ENCODE measurements at regions not wholly inside any gene's neighbourhood (a gene's known extent, or its start where the extent isn't known, plus 50 kb on each side); places are given as distances from the start of the nearest gene placed in this dataset.

DNA sequence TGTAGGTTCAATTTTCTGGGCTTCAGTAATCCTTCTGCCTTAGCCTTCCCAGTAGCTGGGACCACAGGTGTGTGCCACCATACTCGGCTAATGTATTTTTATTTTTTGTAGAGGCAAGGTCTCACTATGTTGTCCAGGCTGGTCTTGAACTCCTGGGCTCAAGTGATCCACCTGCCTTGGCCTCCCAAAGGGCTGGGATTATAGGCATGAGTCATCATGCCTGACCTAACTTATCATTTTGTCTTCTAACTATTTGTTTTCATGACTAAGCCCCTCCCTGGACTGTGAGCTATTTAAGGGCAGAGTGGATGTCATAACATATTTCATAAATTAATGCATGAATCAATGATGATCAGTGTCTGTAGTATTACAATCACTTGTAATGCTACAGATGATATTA is 56.1 kb upstream of the PIAS1 start:
- CTCF ChIA-PET: no interaction called here

DNA sequence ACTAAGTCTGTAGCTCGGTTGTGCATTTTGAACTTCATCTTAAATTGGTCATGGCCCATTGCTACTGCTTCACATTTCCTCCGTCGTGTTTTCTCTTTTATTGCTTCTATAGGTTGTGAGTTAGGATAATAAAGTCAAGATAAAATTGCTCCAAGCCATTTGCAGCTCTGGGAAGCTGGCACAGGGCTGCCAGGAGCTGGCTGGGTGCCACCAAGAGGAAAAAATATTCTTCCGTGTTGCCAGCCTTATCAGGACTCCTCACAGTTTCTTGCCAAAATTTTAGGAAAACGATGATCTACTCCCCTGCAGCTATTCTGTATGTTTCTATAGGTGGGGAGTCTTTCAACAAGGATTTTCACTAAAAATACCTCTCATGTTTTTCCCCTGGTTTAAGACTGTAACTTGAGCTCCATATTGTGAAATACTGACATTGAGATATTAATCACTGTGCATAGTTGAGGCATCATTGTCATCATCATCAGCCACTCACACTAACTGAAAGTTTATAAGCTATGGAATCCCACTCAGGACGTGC is 55.4 kb upstream of the PIAS1 start:
- Mint-ChIP-seq H3K4me1 (peaks cover 10% of the 10 kb centered on the region), H3K9me3 (no peaks in the 10 kb centered on the region; the same call in 1 of the 2 replicates), H3K36me3 (no peaks in the 10 kb centered on the region), H3K4me3 (no peak overlapping the region), H3K27ac (no peak overlapping the region), H3K27me3 (ENCODE audit: low read depth) (peaks cover 2% of the 10 kb centered on the region)
- ChIA-PET CTCF (no interaction called here), POLR2A (no interaction called here)
- TF ChIP-seq PRRX2 (CRISPR knock-in tag; IDR thresholded peaks at IDR 0.05) (no peak), ETV6 (CRISPR knock-in tag; IDR thresholded peaks at IDR 0.05) (no peak), ZNF423 (CRISPR knock-in tag; IDR thresholded peaks at IDR 0.05) (no peak), CBFB (CRISPR knock-in tag; IDR thresholded peaks at IDR 0.05; ENCODE audit: low read depth) (no peak), SP1 (CRISPR knock-in tag; conservative IDR thresholded peaks at IDR 0.05) (no peak)
- TF ChIP-seq, protein P1, sequence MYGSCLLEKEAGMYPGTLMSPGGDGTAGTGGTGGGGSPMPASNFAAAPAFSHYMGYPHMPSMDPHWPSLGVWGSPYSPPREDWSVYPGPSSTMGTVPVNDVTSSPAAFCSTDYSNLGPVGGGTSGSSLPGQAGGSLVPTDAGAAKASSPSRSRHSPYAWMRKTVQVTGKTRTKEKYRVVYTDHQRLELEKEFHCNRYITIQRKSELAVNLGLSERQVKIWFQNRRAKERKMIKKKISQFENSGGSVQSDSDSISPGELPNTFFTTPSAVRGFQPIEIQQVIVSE (CRISPR knock-in tag; IDR thresholded peaks at IDR 0.05; ENCODE audit: borderline replicate concordance): no peak
- TF ChIP-seq, protein P2, sequence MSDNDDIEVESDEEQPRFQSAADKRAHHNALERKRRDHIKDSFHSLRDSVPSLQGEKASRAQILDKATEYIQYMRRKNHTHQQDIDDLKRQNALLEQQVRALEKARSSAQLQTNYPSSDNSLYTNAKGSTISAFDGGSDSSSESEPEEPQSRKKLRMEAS (CRISPR knock-in tag; IDR thresholded peaks at IDR 0.05): no peak
- TF ChIP-seq, protein P3, sequence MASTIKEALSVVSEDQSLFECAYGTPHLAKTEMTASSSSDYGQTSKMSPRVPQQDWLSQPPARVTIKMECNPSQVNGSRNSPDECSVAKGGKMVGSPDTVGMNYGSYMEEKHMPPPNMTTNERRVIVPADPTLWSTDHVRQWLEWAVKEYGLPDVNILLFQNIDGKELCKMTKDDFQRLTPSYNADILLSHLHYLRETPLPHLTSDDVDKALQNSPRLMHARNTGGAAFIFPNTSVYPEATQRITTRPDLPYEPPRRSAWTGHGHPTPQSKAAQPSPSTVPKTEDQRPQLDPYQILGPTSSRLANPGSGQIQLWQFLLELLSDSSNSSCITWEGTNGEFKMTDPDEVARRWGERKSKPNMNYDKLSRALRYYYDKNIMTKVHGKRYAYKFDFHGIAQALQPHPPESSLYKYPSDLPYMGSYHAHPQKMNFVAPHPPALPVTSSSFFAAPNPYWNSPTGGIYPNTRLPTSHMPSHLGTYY (CRISPR knock-in tag; IDR thresholded peaks at IDR 0.05): no peak
- no peak for DNase-seq (ENCODE audit: low spot score)
- no peak for ATAC-seq

More for the DNA sequence above, 56.1 kb upstream of the PIAS1 start:
- peaks cover 10% of the 10 kb centered on the region for H3K4me1 Mint-ChIP-seq
- DNase-seq (ENCODE audit: low spot score) (no peak), ATAC-seq (no peak)
- H3K27me3 Mint-ChIP-seq (ENCODE audit: low read depth): peaks cover 3% of the 10 kb centered on the region
- POLR2A ChIA-PET: no interaction called here
- H3K9me3 Mint-ChIP-seq: no peaks in the 10 kb centered on the region; the same call in 1 of the 2 replicates
- H3K36me3 Mint-ChIP-seq: no peaks in the 10 kb centered on the region
- TF ChIP-seq ATF3 (CRISPR knock-in tag; conservative IDR thresholded peaks at IDR 0.05) (no peak), JUN (CRISPR knock-in tag; IDR thresholded peaks at IDR 0.05) (no peak), HMGXB4 (CRISPR knock-in tag; IDR thresholded peaks at IDR 0.05) (no peak), AR (CRISPR knock-in tag; IDR thresholded peaks at IDR 0.05) (no peak), GABPB1 (CRISPR knock-in tag; IDR thresholded peaks at IDR 0.05) (no peak), NR3C1 (CRISPR knock-in tag; conservative IDR thresholded peaks at IDR 0.05; ENCODE audit: low read depth) (no peak), FOXP1 (CRISPR knock-in tag; IDR thresholded peaks at IDR 0.05; ENCODE audit: borderline replicate concordance) (no peak), MXD4 (CRISPR knock-in tag; IDR thresholded peaks at IDR 0.05; ENCODE audit: borderline replicate concordance) (no peak)
- TF ChIP-seq, protein P4, sequence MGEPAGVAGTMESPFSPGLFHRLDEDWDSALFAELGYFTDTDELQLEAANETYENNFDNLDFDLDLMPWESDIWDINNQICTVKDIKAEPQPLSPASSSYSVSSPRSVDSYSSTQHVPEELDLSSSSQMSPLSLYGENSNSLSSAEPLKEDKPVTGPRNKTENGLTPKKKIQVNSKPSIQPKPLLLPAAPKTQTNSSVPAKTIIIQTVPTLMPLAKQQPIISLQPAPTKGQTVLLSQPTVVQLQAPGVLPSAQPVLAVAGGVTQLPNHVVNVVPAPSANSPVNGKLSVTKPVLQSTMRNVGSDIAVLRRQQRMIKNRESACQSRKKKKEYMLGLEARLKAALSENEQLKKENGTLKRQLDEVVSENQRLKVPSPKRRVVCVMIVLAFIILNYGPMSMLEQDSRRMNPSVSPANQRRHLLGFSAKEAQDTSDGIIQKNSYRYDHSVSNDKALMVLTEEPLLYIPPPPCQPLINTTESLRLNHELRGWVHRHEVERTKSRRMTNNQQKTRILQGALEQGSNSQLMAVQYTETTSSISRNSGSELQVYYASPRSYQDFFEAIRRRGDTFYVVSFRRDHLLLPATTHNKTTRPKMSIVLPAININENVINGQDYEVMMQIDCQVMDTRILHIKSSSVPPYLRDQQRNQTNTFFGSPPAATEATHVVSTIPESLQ (CRISPR knock-in tag; IDR thresholded peaks at IDR 0.05): no peak
- H3K27ac Mint-ChIP-seq: no peak overlapping the region
- no peak overlapping the region for H3K4me3 Mint-ChIP-seq

Measured in WTC11 (cell line).